Glutamatergic neuron (in vitro differentiated cells): ENCODE measurements at regions not wholly inside any gene's neighbourhood (a gene's known extent, or its start where the extent isn't known, plus 50 kb on each side); places are given as distances from the start of the nearest gene placed in this dataset.

ENCODE experiments used
- DNase-seq: peaks from one replicate; pipeline ENCODE4 v3.0.0; 2022
- H3K27ac Mint-ChIP-seq: one replicate; pipeline ENCODE4 v1.8.0; 2020; ENCODE audit warnings: mild to moderate bottlenecking, mixed read lengths, inconsistent platforms; ENCODE audit not compliant: unreplicated experiment
- H3K27me3 Mint-ChIP-seq: one replicate; pipeline ENCODE4 v1.8.0; 2020; ENCODE audit warnings: mild to moderate bottlenecking, moderate library complexity, mixed read lengths, inconsistent platforms; ENCODE audit not compliant: unreplicated experiment
- H3K36me3 Mint-ChIP-seq: one replicate; pipeline ENCODE4 v1.8.0; 2020; ENCODE audit warnings: mild to moderate bottlenecking, mixed read lengths, inconsistent platforms; ENCODE audit not compliant: unreplicated experiment
- H3K4me1 Mint-ChIP-seq: one replicate; pipeline ENCODE4 v1.8.0; 2020; ENCODE audit warnings: mild to moderate bottlenecking, low read depth, mixed read lengths, inconsistent platforms; ENCODE audit not compliant: unreplicated experiment
- H3K4me3 Mint-ChIP-seq: one replicate; pipeline ENCODE4 v1.8.0; 2020; ENCODE audit warnings: mild to moderate bottlenecking, mixed read lengths, inconsistent platforms; ENCODE audit not compliant: unreplicated experiment
- H3K9me3 Mint-ChIP-seq: one replicate; pipeline ENCODE4 v1.8.0; 2020; ENCODE audit warnings: mild to moderate bottlenecking, moderate library complexity, mixed read lengths, inconsistent platforms; ENCODE audit not compliant: unreplicated experiment
- TF ChIP-seq, protein P1 (sequence below): fragments of 200-600 bp; sonication (generic); IDR thresholded peaks from one replicate; pipeline ENCODE4 v1.5.0; 2021; ENCODE audit not compliant: partially characterized antibody, unreplicated experiment

DNA sequence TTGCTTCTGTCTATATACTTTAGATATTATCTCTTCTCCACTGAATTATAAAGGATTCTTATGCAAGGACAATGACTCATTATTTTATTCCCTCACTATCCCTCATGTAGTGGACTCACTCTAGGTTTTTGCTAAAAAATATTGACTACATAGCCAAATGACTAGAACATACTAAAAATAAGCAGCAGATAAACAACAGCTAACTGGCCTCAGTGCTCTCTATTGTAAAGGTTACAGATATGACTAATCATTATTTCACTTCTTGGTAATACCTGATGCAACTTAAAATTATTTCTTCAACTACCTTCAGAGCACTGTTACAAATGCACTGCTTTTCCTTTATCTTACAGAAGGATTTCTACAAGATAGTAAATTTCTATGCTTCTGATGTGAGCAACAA lies 147.6 kb upstream of the DEPDC1 start:
- H3K4me1 Mint-ChIP-seq, result no peaks in the 10 kb centered on the region
- H3K4me3 Mint-ChIP-seq, result no peak overlapping the region

DNA sequence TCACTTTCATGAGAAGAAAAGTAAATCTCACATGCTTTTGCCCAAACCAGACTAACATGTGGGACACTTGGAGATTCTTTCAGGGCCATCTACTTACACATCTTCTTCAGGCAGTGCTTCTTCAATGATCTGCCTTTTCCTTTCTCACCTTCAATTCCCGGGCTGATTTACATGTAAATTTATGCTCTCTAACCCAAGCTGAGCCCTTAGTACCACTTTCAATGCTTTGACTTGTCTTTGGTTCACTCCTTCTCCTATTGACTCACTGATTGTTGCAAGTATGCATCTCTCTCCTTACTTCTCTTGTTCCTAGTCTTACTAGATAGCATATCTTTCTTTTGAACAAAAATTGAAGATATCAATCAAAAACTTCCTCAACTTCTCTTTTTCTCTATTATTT lies 154.2 kb upstream of the DEPDC1 start:
- Mint-ChIP-seq H3K4me3 (no peak overlapping the region), H3K27me3 (no peaks in the 10 kb centered on the region), H3K36me3 (peaks cover 5% of the 10 kb centered on the region), H3K9me3 (no peaks in the 10 kb centered on the region), H3K4me1 (no peaks in the 10 kb centered on the region), H3K27ac (no peak overlapping the region)
- no peak for DNase-seq
- TF ChIP-seq, protein P1, sequence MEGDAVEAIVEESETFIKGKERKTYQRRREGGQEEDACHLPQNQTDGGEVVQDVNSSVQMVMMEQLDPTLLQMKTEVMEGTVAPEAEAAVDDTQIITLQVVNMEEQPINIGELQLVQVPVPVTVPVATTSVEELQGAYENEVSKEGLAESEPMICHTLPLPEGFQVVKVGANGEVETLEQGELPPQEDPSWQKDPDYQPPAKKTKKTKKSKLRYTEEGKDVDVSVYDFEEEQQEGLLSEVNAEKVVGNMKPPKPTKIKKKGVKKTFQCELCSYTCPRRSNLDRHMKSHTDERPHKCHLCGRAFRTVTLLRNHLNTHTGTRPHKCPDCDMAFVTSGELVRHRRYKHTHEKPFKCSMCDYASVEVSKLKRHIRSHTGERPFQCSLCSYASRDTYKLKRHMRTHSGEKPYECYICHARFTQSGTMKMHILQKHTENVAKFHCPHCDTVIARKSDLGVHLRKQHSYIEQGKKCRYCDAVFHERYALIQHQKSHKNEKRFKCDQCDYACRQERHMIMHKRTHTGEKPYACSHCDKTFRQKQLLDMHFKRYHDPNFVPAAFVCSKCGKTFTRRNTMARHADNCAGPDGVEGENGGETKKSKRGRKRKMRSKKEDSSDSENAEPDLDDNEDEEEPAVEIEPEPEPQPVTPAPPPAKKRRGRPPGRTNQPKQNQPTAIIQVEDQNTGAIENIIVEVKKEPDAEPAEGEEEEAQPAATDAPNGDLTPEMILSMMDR, result no peak

More for the DNA sequence above, 147.6 kb upstream of the DEPDC1 start:
- Mint-ChIP-seq H3K9me3 (no peaks in the 10 kb centered on the region), H3K36me3 (no peaks in the 10 kb centered on the region), H3K27me3 (no peaks in the 10 kb centered on the region), H3K27ac (no peak overlapping the region)
- TF ChIP-seq, protein P1, result no peak
- DNase-seq, result no peak

- no peaks in the 10 kb centered on the region for H3K9me3 Mint-ChIP-seq
- TF ChIP-seq, protein P1, result no peak
- no peak overlapping the region for H3K4me3 Mint-ChIP-seq
Observed at GRCh38 chr1:68653882-68654281, 157.0 kb upstream of the DEPDC1 start.

GRCh38 chr1:68673771-68674170 lies 176.9 kb upstream of the DEPDC1 start:
- no peaks in the 10 kb centered on the region for H3K4me1 Mint-ChIP-seq
- no peak overlapping the region for H3K27ac Mint-ChIP-seq
- no peaks in the 10 kb centered on the region for H3K9me3 Mint-ChIP-seq
- TF ChIP-seq, protein P1, result no peak
- no peaks in the 10 kb centered on the region for H3K36me3 Mint-ChIP-seq
- no peak overlapping the region for H3K4me3 Mint-ChIP-seq
- peaks cover 2% of the 10 kb centered on the region for H3K27me3 Mint-ChIP-seq
- DNase-seq, result no peak

More at GRCh38 chr1:68653882-68654281, 157.0 kb upstream of the DEPDC1 start:
- Mint-ChIP-seq H3K27ac (no peak overlapping the region), H3K4me1 (no peaks in the 10 kb centered on the region), H3K36me3 (peaks cover 5% of the 10 kb centered on the region), H3K27me3 (no peaks in the 10 kb centered on the region)
- no peak for DNase-seq

GRCh38 chr1:68675336-68675735 lies 178.5 kb upstream of the DEPDC1 start:
- H3K4me1 Mint-ChIP-seq, result no peaks in the 10 kb centered on the region
- H3K4me3 Mint-ChIP-seq, result no peak overlapping the region
- TF ChIP-seq, protein P1, result no peak
- H3K27ac Mint-ChIP-seq, result no peak overlapping the region
- no peak for DNase-seq
- no peaks in the 10 kb centered on the region for H3K36me3 Mint-ChIP-seq
- peaks cover 2% of the 10 kb centered on the region for H3K27me3 Mint-ChIP-seq
- H3K9me3 Mint-ChIP-seq, result no peaks in the 10 kb centered on the region
